ENCODE measurements at regions not wholly inside any gene's neighbourhood (a gene's known extent, or its start where the extent isn't known, plus 50 kb on each side); places are given as distances from the start of the nearest gene placed in this dataset.

DNA sequence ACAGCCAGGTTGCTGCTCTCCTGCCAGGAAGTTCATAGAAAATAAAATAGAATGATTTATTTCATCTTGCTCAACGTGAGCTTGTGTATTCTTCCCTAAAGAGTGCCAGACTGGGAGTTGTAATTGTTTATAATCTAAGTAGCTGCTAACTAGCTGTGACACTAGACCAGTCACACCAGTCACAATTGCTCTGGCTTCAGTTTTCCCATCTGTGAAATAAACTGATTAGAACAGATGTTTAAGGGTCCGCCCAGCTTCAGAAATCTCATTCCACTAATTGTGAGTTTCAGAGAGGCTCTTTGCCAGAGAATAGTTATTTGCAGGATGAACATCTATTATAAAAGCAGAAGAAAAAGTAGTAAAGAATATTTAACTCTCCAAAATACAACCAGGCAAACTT is 55.6 kb upstream of the ZDHHC17 start:
- no peak for DNase-seq

DNA sequence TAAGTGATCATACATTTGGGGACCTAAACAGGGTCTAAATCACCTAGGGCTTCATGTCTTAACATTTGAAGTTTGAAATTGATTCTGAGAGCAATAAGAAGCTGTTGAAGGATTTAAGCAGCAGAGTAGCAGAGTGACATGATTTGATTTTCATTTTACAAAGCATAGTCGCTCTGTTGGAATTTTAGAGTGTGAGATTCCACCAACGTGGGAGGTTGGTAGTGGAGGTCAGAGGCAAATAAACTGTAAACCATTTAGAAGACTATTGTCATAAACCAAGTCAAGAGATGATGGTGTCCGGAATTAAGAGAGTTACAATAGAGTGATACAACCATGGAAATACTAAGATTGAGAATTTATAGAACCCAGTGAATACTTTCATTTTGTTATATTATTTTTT is 52.7 kb upstream of the ZDHHC17 start:
- DNase-seq, result no peak

DNA sequence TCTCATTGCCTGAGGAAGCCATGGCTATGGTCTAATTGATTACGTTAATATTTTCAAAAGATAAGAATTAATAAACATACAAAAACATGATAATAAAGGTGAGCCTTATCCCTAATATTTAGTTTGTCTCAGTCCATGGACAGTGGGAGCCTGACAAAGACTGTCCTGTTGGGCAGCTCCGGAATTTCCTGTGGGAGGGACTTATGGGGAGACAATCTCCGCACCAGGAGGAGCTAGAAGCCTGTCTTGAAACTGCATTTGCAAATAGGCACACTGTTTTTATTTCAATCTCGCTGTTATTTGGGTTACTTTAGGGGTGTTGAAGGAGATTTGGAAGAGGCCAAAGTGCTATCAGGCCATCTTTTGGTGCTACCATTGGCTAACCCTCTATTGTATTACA is 50.8 kb upstream of the ZDHHC17 start:
- no peak for DNase-seq

DNA sequence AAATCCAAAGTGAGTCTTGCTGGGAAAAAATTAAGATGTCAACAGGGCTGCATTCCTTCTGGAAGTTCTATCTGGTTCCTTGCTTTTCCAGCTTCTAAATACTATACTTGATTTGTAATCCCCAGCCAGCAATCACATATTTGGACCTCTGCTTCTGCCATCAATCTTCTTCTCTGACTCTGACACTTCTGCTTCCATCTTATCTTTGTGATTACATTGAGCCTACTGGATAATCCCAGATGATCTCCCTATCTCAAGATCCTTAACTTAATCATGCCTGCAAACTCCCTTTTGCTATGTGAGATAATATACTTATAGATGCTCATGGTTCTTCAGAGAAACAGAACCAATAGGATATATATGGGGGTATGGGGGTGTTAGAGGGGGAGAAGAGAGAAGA is 49.9 kb upstream of the ZDHHC17 start:
- DNase-seq, result no peak
